K562 (cell line): ENCODE measurements at regions not wholly inside any gene's neighbourhood (a gene's known extent, or its start where the extent isn't known, plus 50 kb on each side); places are given as distances from the start of the nearest gene placed in this dataset.
"Not testable (repeated sequence)": the region's sequence is repeated elsewhere in the genome, so short reads cannot be mapped to it uniquely, and the experiment has no call there.

Source experiments
- ATAC-seq: fragments of 200-7000 bp; cut with Tn5 transposase; 3 replicates; pipeline ENCODE4 v1.9.1; 2020; ENCODE audit warnings: moderate library complexity
- BruUV-seq: library from RNA; stranded (reverse); fragments of 400-500 nt; replicated peaks from 2 replicates; lab custom pipeline; 2021; lab: Mats Ljungman, UMichigan
- CTCF ChIA-PET: fragments of 300-600 bp; formaldehyde crosslinking; extraction: SDS; loops from one replicate; lab custom pipeline; 2021; ENCODE audit warnings: low intra/inter-chr PET ratio; lab: Yijun Ruan, JAX
- POLR2A ChIA-PET: fragments of 300-600, 350-650 bp; sonication (Branson Sonifier 250); formaldehyde crosslinking; extraction: SDS; loops from one replicate; lab custom pipeline; 2021; ENCODE audit warnings: antibody characterized with exemption, inconsistent platforms; lab: Yijun Ruan, JAX
- DNase-seq, 4 experiments: peaks; one replicate each; pipeline versions ENCODE4 v3.0.0 to v3.0.0-alpha.2; 2011 to 2018; ENCODE audit warnings: low spot score in 3 of 4, mixed read lengths in 3 of 4; ENCODE audit errors: extremely low read depth in 1 of 4
- FAIRE-seq: peaks from 2 replicates; lab custom pipeline; 2011; peaks lifted over from hg19 to GRCh38; lab: Jason Lieb, UNC
- H2AFZ ChIP-seq: 2 replicates; pipeline ENCODE4 v1.6.0; 2011; ENCODE audit warnings: low read depth, low read length, control low read depth, inconsistent platforms
- H3K27ac ChIP-seq: fragments of 200-600 bp; 3 replicates; pipeline ENCODE4 v1.8.0; 2011; ENCODE audit warnings: low read depth, mild to moderate bottlenecking, control low read depth, inconsistent platforms, low read length, moderate library complexity, mixed read lengths; ENCODE audit errors: extremely low read depth
- H3K27me3 ChIP-seq, 2 experiments: fragments of 300-600 bp in 1 of 2; 2 replicates in 1 of 2; 3 replicates in 1 of 2; pipeline versions ENCODE4 v1.6.0 to v1.8.0; 2011; ENCODE audit warnings: inconsistent platforms in 2 of 2, low read length in 2 of 2, mild to moderate bottlenecking in 1 of 2, mixed read lengths in 1 of 2, moderate library complexity in 1 of 2; ENCODE audit not compliant: control insufficient read depth in 2 of 2, insufficient read depth in 2 of 2
- H3K36me3 ChIP-seq: fragments of 300-600 bp; 3 replicates; pipeline ENCODE4 v1.8.0; 2011; ENCODE audit warnings: mild to moderate bottlenecking, low read length, inconsistent platforms; ENCODE audit not compliant: control insufficient read depth, insufficient read depth
- H3K4me1 ChIP-seq, 2 experiments: fragments of 200-600 bp in 1 of 2; replicated peaks in 1 of 2; 2 replicates in 1 of 2; 3 replicates in 1 of 2; pipeline versions ENCODE4 v1.5.1 to v1.8.0; 2011; ENCODE audit warnings: inconsistent platforms in 2 of 2, low read length in 2 of 2, mild to moderate bottlenecking in 1 of 2, mixed read lengths in 1 of 2, moderate library complexity in 1 of 2; ENCODE audit not compliant: control insufficient read depth in 2 of 2, insufficient read depth in 2 of 2
- H3K4me2 ChIP-seq: 2 replicates; pipeline ENCODE4 v1.6.1; 2011; ENCODE audit warnings: low read length, control low read depth, inconsistent platforms, mixed read lengths; ENCODE audit not compliant: insufficient read depth
- H3K4me3 ChIP-seq: fragments of 200-600 bp; sonication (generic), shearing (Covaris generic); 2 replicates; pipeline ENCODE4 v1.5.1; 2016; ENCODE audit warnings: control low read depth, inconsistent platforms
- H3K79me2 ChIP-seq: fragments of 200-600 bp; 3 replicates; pipeline ENCODE4 v1.8.0; 2011; ENCODE audit warnings: low read length, inconsistent platforms; ENCODE audit not compliant: control insufficient read depth, insufficient read depth
- H3K9ac ChIP-seq, 2 experiments: 2 replicates each; pipeline versions ENCODE4 v1.6.0 to v1.6.1; 2011; ENCODE audit warnings: low read depth in 2 of 2, low read length in 2 of 2, control low read depth in 1 of 2, inconsistent platforms in 1 of 2, mild to moderate bottlenecking in 1 of 2, mixed read lengths in 1 of 2; ENCODE audit not compliant: insufficient read depth in 1 of 2
- H3K9me1 ChIP-seq: one replicate; pipeline ENCODE4 v1.6.0; 2011; ENCODE audit warnings: inconsistent platforms, mild to moderate bottlenecking, low read length, moderate library complexity; ENCODE audit not compliant: control insufficient read depth, insufficient read depth
- H3K9me3 ChIP-seq: replicated peaks from 2 replicates; pipeline ENCODE4 v1.5.1; 2011; ENCODE audit warnings: low read depth, low read length, inconsistent platforms; ENCODE audit not compliant: control insufficient read depth, insufficient read depth
- H4K20me1 ChIP-seq: replicated peaks from 2 replicates; pipeline ENCODE4 v1.6.1; 2011; ENCODE audit warnings: low read length, inconsistent platforms, mixed read lengths; ENCODE audit not compliant: control insufficient read depth, insufficient read depth
- CBFB ChIP-seq: sonication (generic); formaldehyde crosslinking; IDR thresholded peaks from 2 replicates; pipeline ENCODE4 v1.4.0; 2020; ENCODE audit warnings: mild to moderate bottlenecking, missing genetic modification reagents
- CBX2 ChIP-seq: fragments of 200-600 bp; sonication (generic); IDR thresholded peaks from one replicate; pipeline ENCODE4 v1.6.1; 2012; ENCODE audit warnings: mild to moderate bottlenecking, low read length, inconsistent platforms; ENCODE audit not compliant: insufficient read depth, poor library complexity, severe bottlenecking
- U2AF2 ChIP-seq: fragments of 200-400 bp; formaldehyde crosslinking; optimal IDR thresholded peaks from 2 replicates; pipeline ENCODE3; 2017; ENCODE audit warnings: low read depth, mild to moderate bottlenecking, low read length
- ZNF239 ChIP-seq: fragments of 250-450 bp; sonication (Bioruptor Pico); IDR thresholded peaks from 2 replicates; pipeline ENCODE4 v1.4.0; 2020; ENCODE audit warnings: mild to moderate bottlenecking
- ZNF830 ChIP-seq: fragments of 250-450 bp; sonication (Bioruptor Pico); IDR thresholded peaks from 2 replicates; pipeline ENCODE4 v1.5.0; 2021; ENCODE audit warnings: mild to moderate bottlenecking
- WGBS: fragments of 100-300 bp; shearing (Covaris generic); methylation state at CpG from one replicate; pipeline ENCODE4 v1.1.6; 2016; ENCODE audit warnings: low coverage, mixed read lengths; ENCODE audit not compliant: insufficient coverage; ENCODE audit errors: missing lambda C conversion rate; 5-methylcytosine and 5-hydroxymethylcytosine counted together
- in situ Hi-C: fragments of 300-500 bp; cut with MboI; formaldehyde crosslinking; loops from 4 replicates; pipeline ENCODE4 v1.15.0; 2018; ENCODE audit warnings: inconsistent platforms, mixed read lengths
- intact Hi-C: fragments of 100-400 bp; cut with micrococcal nuclease; formaldehyde crosslinking; loops from 2 replicates; pipeline ENCODE4 v1.14.2; 2022

DNA sequence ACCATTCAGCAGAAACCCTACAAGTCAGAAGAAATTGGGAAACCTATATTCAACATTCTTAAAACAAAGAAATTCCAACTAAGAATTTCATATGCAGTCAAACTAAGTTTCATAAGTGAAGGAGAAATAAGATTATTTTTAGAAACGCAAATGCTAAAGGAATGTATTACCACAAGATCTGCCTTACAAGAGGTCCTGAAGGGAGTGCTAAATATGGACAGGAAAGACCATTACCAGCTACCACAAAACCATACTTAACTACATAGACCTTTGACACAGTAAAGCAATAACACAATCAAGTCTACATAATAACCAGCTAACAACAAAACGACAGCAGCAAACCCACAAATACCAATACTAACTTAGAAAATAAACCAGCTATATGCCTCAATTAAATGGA is 169.3 kb upstream of the FGF16 start:
- H3K27me3 ChIP-seq: no peaks in the 10 kb centered on the region
- no peaks in the 10 kb centered on the region for H3K79me2 ChIP-seq
- BruUV-seq: no TSS peak
- no peak overlapping the region for H3K9ac ChIP-seq
- H3K27ac ChIP-seq: no peak overlapping the region
- H3K4me1 ChIP-seq: no peaks in the 10 kb centered on the region
- no peaks in the 10 kb centered on the region for H3K9me1 ChIP-seq
- no peak overlapping the region for H3K4me3 ChIP-seq
- no peaks in the 10 kb centered on the region for H4K20me1 ChIP-seq
- DNase-seq (no peak), ATAC-seq (no peak)
- no peak overlapping the region for H3K4me2 ChIP-seq
- POLR2A ChIA-PET: no interaction called here
- in situ Hi-C loops (no loop called here), intact Hi-C loops (no loop called here)
- WGBS: 0% methylated on average over 2 of the region's 2 CpGs
- TF ChIP-seq U2AF2: no peak
- TF ChIP-seq ZNF830 (CRISPR knock-in tag): no peak
- TF ChIP-seq CBFB: no peak
- TF ChIP-seq ZNF239 (CRISPR knock-in tag): no peak
- TF ChIP-seq CBX2: no peak
- TF ChIP-seq, all 486 proteins: peak for 0
- Histone ChIP-seq H3K36me3 (no peaks in the 10 kb centered on the region), H3K9me3 (no peaks in the 10 kb centered on the region), H2AFZ (no peak overlapping the region)
- CTCF ChIA-PET: no interaction called here
- no peak for FAIRE-seq

DNA sequence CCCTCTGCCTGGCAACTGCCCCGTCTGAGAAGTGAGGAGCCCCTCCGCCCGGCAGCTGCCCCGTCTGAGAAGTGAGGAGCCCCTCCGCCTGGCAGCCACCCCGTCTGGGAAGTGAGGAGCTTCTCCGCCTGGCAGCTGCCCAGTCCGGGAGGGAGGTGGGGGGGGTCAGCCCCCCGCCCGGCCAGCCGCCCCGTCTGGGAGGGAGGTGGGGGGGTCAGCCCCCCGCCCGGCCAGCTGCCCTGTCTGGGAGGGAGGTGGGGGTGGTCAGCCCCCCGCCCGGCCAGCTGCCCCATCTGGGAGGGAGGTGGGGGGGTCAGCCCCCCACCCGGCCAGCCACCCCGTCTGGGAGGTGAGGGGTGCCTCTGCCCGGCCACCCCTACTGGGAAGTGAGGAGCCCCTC is 167.8 kb upstream of the FGF16 start:
- H3K27me3 ChIP-seq, in situ Hi-C loops, H3K4me1 ChIP-seq, FAIRE-seq, H3K9ac ChIP-seq, DNase-seq, H2AFZ ChIP-seq, CTCF ChIA-PET, H3K9me1 ChIP-seq, H4K20me1 ChIP-seq, H3K9me3 ChIP-seq, intact Hi-C loops, H3K36me3 ChIP-seq, H3K79me2 ChIP-seq, H3K4me2 ChIP-seq, H3K27ac ChIP-seq, POLR2A ChIA-PET, ATAC-seq, H3K4me3 ChIP-seq, BruUV-seq: not testable (repeated sequence)
- WGBS: no CpG with 5 or more reads among the region's 19 CpGs
